Ramos (cell line): ENCODE measurements at regions not wholly inside any gene's neighbourhood (a gene's known extent, or its start where the extent isn't known, plus 50 kb on each side); places are given as distances from the start of the nearest gene placed in this dataset.

Experiments used
- in situ Hi-C: fragments of 300-500 bp; cut with MboI; formaldehyde crosslinking; loops from one replicate; pipeline ENCODE4 v1.14.3; 2022; ENCODE audit warnings: low sequenced_read_pairs; ENCODE audit not compliant: unreplicated experiment

GRCh38 chr13:105177265-105177900 is 1358.1 kb downstream of the EFNB2 start:
- in situ Hi-C loops = no loop called here

- in situ Hi-C loops = no loop called here
Measured at GRCh38 chr13:105170438-105170837, 1365.0 kb downstream of the EFNB2 start.

GRCh38 chr13:105168295-105168694 is 1367.2 kb downstream of the EFNB2 start:
- in situ Hi-C loops = no loop called here

GRCh38 chr13:105167385-105167784 is 1368.1 kb downstream of the EFNB2 start:
- in situ Hi-C loops = no loop called here

GRCh38 chr13:105165449-105166125 is 1369.9 kb downstream of the EFNB2 start:
- in situ Hi-C loops = no loop called here

GRCh38 chr13:105159841-105160240 is 1375.6 kb downstream of the EFNB2 start:
- in situ Hi-C loops = no loop called here

- in situ Hi-C loops = no loop called here
Measured at GRCh38 chr13:105153611-105154010, 1381.9 kb downstream of the EFNB2 start.

- in situ Hi-C loops = no loop called here
Measured at GRCh38 chr13:105151639-105152038, 1383.8 kb downstream of the EFNB2 start.

- in situ Hi-C loops = no loop called here
Measured at GRCh38 chr13:105147461-105147860, 1388.0 kb downstream of the EFNB2 start.

- in situ Hi-C loops = no loop called here
Measured at GRCh38 chr13:105144936-105145335, 1390.5 kb downstream of the EFNB2 start.

- in situ Hi-C loops = no loop called here
Measured at GRCh38 chr13:105144020-105144419, 1391.4 kb downstream of the EFNB2 start.

GRCh38 chr13:105142556-105142955 is 1392.9 kb downstream of the EFNB2 start:
- in situ Hi-C loops = no loop called here

- in situ Hi-C loops = no loop called here
Measured at GRCh38 chr13:105139380-105140285, 1395.8 kb downstream of the EFNB2 start.

- in situ Hi-C loops = no loop called here
Measured at GRCh38 chr13:105139048-105139379, 1396.4 kb downstream of the EFNB2 start.

GRCh38 chr13:105135852-105136615 is 1399.4 kb downstream of the EFNB2 start:
- in situ Hi-C loops = no loop called here

- in situ Hi-C loops = no loop called here
Measured at GRCh38 chr13:105127732-105128131, 1407.7 kb downstream of the EFNB2 start.

- in situ Hi-C loops = no loop called here
Measured at GRCh38 chr13:105121221-105121620, 1414.2 kb downstream of the EFNB2 start.

GRCh38 chr13:105118426-105118985 is 1417.0 kb downstream of the EFNB2 start:
- in situ Hi-C loops = no loop called here

GRCh38 chr13:105116966-105117365 is 1418.5 kb downstream of the EFNB2 start:
- in situ Hi-C loops = no loop called here

GRCh38 chr13:105112561-105112960 is 1422.9 kb downstream of the EFNB2 start:
- in situ Hi-C loops = no loop called here
